ENCODE measurements at regions not wholly inside any gene's neighbourhood (a gene's known extent, or its start where the extent isn't known, plus 50 kb on each side); places are given as distances from the start of the nearest gene placed in this dataset.

DNA sequence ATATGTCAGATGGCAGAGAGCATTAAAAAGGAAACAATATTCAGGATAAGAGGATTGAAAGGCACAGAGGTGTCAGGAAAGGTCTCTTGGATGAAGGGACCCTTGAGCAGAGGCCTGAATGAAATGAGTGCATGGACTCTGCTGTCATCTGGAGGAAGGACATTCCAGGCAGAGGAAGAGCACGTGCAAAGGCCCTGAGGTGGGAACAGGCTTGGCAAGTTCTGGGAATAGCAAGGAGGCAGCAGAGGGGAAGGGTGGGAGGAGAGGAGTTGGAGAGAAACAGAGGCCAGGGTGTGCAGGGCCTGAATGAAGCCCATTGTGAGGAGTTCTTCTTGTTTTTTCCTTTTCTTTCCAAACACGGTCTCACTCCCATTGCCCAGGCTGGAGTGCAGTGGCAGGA, 59.0 kb upstream of the RUNX3 start:
- TF ChIP-seq, protein P1, sequence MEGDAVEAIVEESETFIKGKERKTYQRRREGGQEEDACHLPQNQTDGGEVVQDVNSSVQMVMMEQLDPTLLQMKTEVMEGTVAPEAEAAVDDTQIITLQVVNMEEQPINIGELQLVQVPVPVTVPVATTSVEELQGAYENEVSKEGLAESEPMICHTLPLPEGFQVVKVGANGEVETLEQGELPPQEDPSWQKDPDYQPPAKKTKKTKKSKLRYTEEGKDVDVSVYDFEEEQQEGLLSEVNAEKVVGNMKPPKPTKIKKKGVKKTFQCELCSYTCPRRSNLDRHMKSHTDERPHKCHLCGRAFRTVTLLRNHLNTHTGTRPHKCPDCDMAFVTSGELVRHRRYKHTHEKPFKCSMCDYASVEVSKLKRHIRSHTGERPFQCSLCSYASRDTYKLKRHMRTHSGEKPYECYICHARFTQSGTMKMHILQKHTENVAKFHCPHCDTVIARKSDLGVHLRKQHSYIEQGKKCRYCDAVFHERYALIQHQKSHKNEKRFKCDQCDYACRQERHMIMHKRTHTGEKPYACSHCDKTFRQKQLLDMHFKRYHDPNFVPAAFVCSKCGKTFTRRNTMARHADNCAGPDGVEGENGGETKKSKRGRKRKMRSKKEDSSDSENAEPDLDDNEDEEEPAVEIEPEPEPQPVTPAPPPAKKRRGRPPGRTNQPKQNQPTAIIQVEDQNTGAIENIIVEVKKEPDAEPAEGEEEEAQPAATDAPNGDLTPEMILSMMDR (IDR thresholded peaks at IDR 0.05; ENCODE audit: low read depth, low read length): no peak
- TF ChIP-seq POLR2A (IDR thresholded peaks at IDR 0.05; ENCODE audit: extremely low read depth, insufficient read length) (no peak), MYC (IDR thresholded peaks at IDR 0.05; ENCODE audit: low read depth, low read length) (no peak)
- TF ChIP-seq, protein P2, sequence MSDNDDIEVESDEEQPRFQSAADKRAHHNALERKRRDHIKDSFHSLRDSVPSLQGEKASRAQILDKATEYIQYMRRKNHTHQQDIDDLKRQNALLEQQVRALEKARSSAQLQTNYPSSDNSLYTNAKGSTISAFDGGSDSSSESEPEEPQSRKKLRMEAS (IDR thresholded peaks at IDR 0.05; ENCODE audit: low read depth, low read length): no peak

Measured in NB4 (cell line).